ENCODE measurements at regions not wholly inside any gene's neighbourhood (a gene's known extent, or its start where the extent isn't known, plus 50 kb on each side); places are given as distances from the start of the nearest gene placed in this dataset.

- no peaks in the 10 kb centered on the region for H3K36me3 Mint-ChIP-seq (ENCODE audit: unreplicated experiment)
- no peak overlapping the region for H3K4me3 Mint-ChIP-seq (ENCODE audit: unreplicated experiment)
- no peaks in the 10 kb centered on the region for H3K9me3 Mint-ChIP-seq (ENCODE audit: unreplicated experiment)
- TF ChIP-seq CTCF (IDR thresholded peaks at IDR 0.05; ENCODE audit: partially characterized antibody, unreplicated experiment), result no peak
- no peak overlapping the region for H3K27ac Mint-ChIP-seq (ENCODE audit: unreplicated experiment)
- DNase-seq, result no peak
- no peaks in the 10 kb centered on the region for H3K4me1 Mint-ChIP-seq (ENCODE audit: low read depth, unreplicated experiment)
- H3K27me3 Mint-ChIP-seq (ENCODE audit: unreplicated experiment), result no peaks in the 10 kb centered on the region
Observed at GRCh38 chr7:21086688-21087087, 300.0 kb upstream of the SP8 start.

- no peaks in the 10 kb centered on the region for H3K36me3 Mint-ChIP-seq (ENCODE audit: unreplicated experiment)
- no peaks in the 10 kb centered on the region for H3K27me3 Mint-ChIP-seq (ENCODE audit: unreplicated experiment)
- DNase-seq, result no peak
- no peaks in the 10 kb centered on the region for H3K4me1 Mint-ChIP-seq (ENCODE audit: low read depth, unreplicated experiment)
- H3K9me3 Mint-ChIP-seq (ENCODE audit: unreplicated experiment), result no peaks in the 10 kb centered on the region
- H3K27ac Mint-ChIP-seq (ENCODE audit: unreplicated experiment), result no peak overlapping the region
- no peak overlapping the region for H3K4me3 Mint-ChIP-seq (ENCODE audit: unreplicated experiment)
- TF ChIP-seq CTCF (IDR thresholded peaks at IDR 0.05; ENCODE audit: partially characterized antibody, unreplicated experiment), result no peak
Observed at GRCh38 chr7:21089653-21090052, 303.0 kb upstream of the SP8 start.

DNA sequence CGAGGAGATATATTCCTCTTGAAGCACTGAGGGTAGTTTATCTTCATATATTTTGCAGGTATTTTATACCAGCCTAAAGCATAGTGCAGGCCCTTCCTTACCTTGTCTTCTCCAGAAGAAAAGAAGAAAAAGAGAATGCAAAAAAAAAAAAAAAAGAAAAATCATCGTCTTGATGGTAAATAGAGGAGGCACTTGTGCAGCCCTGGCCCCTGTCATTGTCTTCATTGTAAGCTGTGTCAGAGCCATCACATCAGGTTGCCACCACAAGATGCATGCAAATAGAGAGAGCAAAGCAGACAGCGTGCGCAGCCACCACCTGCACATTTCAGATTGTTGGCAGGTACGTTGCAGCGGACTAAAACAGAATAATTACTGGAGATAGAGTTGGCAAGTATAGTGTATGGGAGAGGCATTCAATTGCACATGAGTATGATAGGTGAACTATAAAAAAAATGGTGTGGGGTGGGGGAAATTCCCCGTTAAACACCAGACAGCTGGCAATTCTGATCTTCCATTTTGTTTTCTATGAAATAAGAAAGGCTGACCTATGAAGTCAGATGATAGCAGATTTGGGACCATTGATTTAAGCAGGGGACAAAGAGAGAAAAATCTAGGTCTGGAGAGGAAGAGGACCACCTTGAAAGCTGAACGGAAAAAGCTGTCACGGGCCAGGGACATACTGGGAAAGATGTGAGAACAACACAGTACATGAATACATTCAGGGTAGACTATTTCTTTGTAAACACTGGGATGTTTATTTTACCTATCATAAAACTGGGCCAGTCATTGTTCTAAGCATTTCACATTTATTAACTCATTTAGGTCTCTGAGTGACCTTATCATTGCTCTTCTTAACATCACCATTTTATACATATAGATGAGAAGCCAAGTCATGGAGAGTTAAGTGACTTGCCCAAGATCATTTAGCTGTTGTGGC lies 306.3 kb upstream of the SP8 start:
- H3K4me1 Mint-ChIP-seq (ENCODE audit: low read depth, unreplicated experiment), result peaks cover 2% of the 10 kb centered on the region
- no peak overlapping the region for H3K27ac Mint-ChIP-seq (ENCODE audit: unreplicated experiment)
- no peaks in the 10 kb centered on the region for H3K36me3 Mint-ChIP-seq (ENCODE audit: unreplicated experiment)
- no peak for TF ChIP-seq CTCF (IDR thresholded peaks at IDR 0.05; ENCODE audit: partially characterized antibody, unreplicated experiment)
- H3K27me3 Mint-ChIP-seq (ENCODE audit: unreplicated experiment), result no peaks in the 10 kb centered on the region
- no peak for DNase-seq
- H3K9me3 Mint-ChIP-seq (ENCODE audit: unreplicated experiment), result no peaks in the 10 kb centered on the region
- H3K4me3 Mint-ChIP-seq (ENCODE audit: unreplicated experiment), result no peak overlapping the region

DNA sequence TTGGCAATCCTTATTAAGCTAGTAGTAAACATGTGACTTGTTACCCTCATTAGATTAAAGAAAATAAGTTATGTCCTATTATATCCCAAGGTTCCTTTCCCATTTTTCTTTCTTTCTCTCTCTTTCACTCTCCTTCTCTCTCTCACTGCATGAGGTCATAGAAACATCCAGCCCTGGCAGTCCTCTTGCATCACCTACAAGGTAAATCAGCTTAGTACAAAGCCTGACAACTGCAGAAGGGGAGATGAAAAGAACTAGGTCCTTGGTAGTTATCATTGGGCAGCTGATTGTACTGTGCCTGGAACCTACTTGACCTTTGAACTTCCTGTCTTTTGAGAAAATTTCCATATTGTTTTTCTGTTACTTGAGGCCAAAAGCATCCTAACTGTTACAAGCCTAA lies 307.9 kb upstream of the SP8 start:
- H3K36me3 Mint-ChIP-seq (ENCODE audit: unreplicated experiment), result no peaks in the 10 kb centered on the region
- TF ChIP-seq CTCF (IDR thresholded peaks at IDR 0.05; ENCODE audit: partially characterized antibody, unreplicated experiment), result no peak

GRCh38 chr7:21099432-21099831 lies 312.7 kb upstream of the SP8 start:
- TF ChIP-seq CTCF (IDR thresholded peaks at IDR 0.05; ENCODE audit: partially characterized antibody, unreplicated experiment), result no peak
- Mint-ChIP-seq H3K4me1 (ENCODE audit: low read depth, unreplicated experiment) (peaks cover 2% of the 10 kb centered on the region), H3K27ac (ENCODE audit: unreplicated experiment) (no peak overlapping the region), H3K9me3 (ENCODE audit: unreplicated experiment) (no peaks in the 10 kb centered on the region), H3K4me3 (ENCODE audit: unreplicated experiment) (no peak overlapping the region), H3K36me3 (ENCODE audit: unreplicated experiment) (no peaks in the 10 kb centered on the region), H3K27me3 (ENCODE audit: unreplicated experiment) (no peaks in the 10 kb centered on the region)
- no peak for DNase-seq

More for the DNA sequence above, 307.9 kb upstream of the SP8 start:
- Mint-ChIP-seq H3K9me3 (ENCODE audit: unreplicated experiment) (no peaks in the 10 kb centered on the region), H3K27me3 (ENCODE audit: unreplicated experiment) (no peaks in the 10 kb centered on the region), H3K27ac (ENCODE audit: unreplicated experiment) (no peak overlapping the region), H3K4me1 (ENCODE audit: low read depth, unreplicated experiment) (peaks cover 2% of the 10 kb centered on the region), H3K4me3 (ENCODE audit: unreplicated experiment) (no peak overlapping the region)
- no peak for DNase-seq
